IMR-90 (cell line): ENCODE measurements at regions not wholly inside any gene's neighbourhood (a gene's known extent, or its start where the extent isn't known, plus 50 kb on each side); places are given as distances from the start of the nearest gene placed in this dataset.

ENCODE experiments used
- ATAC-seq: fragments of 200-7000 bp; cut with Tn5 transposase; 2 replicates; pipeline ENCODE4 v1.9.1; 2020; ENCODE audit warnings: low read depth, mild to moderate bottlenecking, moderate library complexity
- BruUV-seq: library from RNA; stranded (reverse); fragments of 400-500 nt; replicated peaks from 2 replicates; lab custom pipeline; 2021; lab: Mats Ljungman, UMichigan
- CTCF ChIA-PET: fragments of 300-600 bp; formaldehyde crosslinking; extraction: SDS; loops from one replicate; lab custom pipeline; 2021; ENCODE audit warnings: antibody characterized with exemption; lab: Yijun Ruan, JAX
- POLR2A ChIA-PET: fragments of 300-600 bp; sonication (Branson Sonifier 250); formaldehyde crosslinking; loops from one replicate; lab custom pipeline; 2022; ENCODE audit warnings: antibody characterized with exemption; ENCODE audit not compliant: unreplicated experiment; lab: Charles Lee
- DNase-seq: peaks from one replicate; pipeline ENCODE4 v3.0.0; 2013
- H2AFZ ChIP-seq: replicated peaks from 2 replicates; pipeline ENCODE3; 2013; ENCODE audit warnings: low read length, mild to moderate bottlenecking; ENCODE audit not compliant: poor library complexity
- H2AK5ac ChIP-seq: 2 replicates; pipeline ENCODE4 v1.6.1; 2013; ENCODE audit warnings: low read depth, low read length, inconsistent platforms
- H2AK9ac ChIP-seq: replicated peaks from 2 replicates; pipeline ENCODE3; 2013; ENCODE audit warnings: mild to moderate bottlenecking, low read depth, low read length, moderate library complexity; ENCODE audit not compliant: poor library complexity
- H2BK120ac ChIP-seq: 2 replicates; pipeline ENCODE4 v1.6.1; 2013; ENCODE audit warnings: low read depth, low read length, inconsistent platforms
- H2BK15ac ChIP-seq: 3 replicates; pipeline ENCODE4 v1.6.1; 2013; ENCODE audit warnings: low read depth, low read length, inconsistent platforms
- H2BK20ac ChIP-seq: 2 replicates; pipeline ENCODE4 v1.6.1; 2013; ENCODE audit warnings: low read depth, mild to moderate bottlenecking, inconsistent platforms, low read length, moderate library complexity
- H2BK5ac ChIP-seq: 2 replicates; pipeline ENCODE4 v1.6.1; 2013; ENCODE audit warnings: mild to moderate bottlenecking, low read depth, low read length, inconsistent platforms; ENCODE audit not compliant: poor library complexity, severe bottlenecking
- H3K14ac ChIP-seq: replicated peaks from 2 replicates; pipeline ENCODE4 v1.6.1; 2013; ENCODE audit warnings: low read depth, low read length, inconsistent platforms
- H3K18ac ChIP-seq: 2 replicates; pipeline ENCODE4 v1.6.1; 2013; ENCODE audit warnings: low read depth, low read length, control low read depth
- H3K23ac ChIP-seq: 2 replicates; pipeline ENCODE4 v1.6.1; 2013; ENCODE audit warnings: low read depth, low read length, inconsistent platforms
- H3K27ac ChIP-seq: 2 replicates; pipeline ENCODE4 v1.5.1; 2013; ENCODE audit warnings: mild to moderate bottlenecking, control low read depth, low read length; ENCODE audit not compliant: insufficient read depth
- H3K27me3 ChIP-seq: 2 replicates; pipeline ENCODE4 v1.6.1; 2013; ENCODE audit warnings: low read length; ENCODE audit not compliant: control insufficient read depth, insufficient read depth
- H3K36me3 ChIP-seq: 2 replicates; pipeline ENCODE4 v1.6.1; 2013; ENCODE audit warnings: low read length, mixed read lengths; ENCODE audit not compliant: control insufficient read depth, insufficient read depth
- H3K4ac ChIP-seq: 2 replicates; pipeline ENCODE4 v1.6.1; 2013; ENCODE audit warnings: low read depth, low read length, inconsistent platforms
- H3K4me1 ChIP-seq: 2 replicates; pipeline ENCODE4 v1.6.1; 2013; ENCODE audit warnings: low read length, mixed read lengths; ENCODE audit not compliant: control insufficient read depth, insufficient read depth
- H3K4me2 ChIP-seq: 2 replicates; pipeline ENCODE4 v1.6.1; 2013; ENCODE audit warnings: low read depth, mild to moderate bottlenecking, control low read depth, low read length, moderate library complexity
- H3K4me3 ChIP-seq: 2 replicates; pipeline ENCODE4 v1.5.1; 2013; ENCODE audit warnings: low read depth, mild to moderate bottlenecking, control low read depth, low read length, moderate library complexity; ENCODE audit not compliant: insufficient read depth
- H3K56ac ChIP-seq: 2 replicates; pipeline ENCODE4 v1.6.1; 2013; ENCODE audit warnings: low read length, inconsistent platforms; ENCODE audit not compliant: insufficient read depth; ENCODE audit errors: extremely low read depth
- H3K79me1 ChIP-seq, 2 experiments: 2 replicates each; pipeline ENCODE4 v1.6.1; 2013; ENCODE audit warnings: low read length in 2 of 2, inconsistent platforms in 1 of 2, low read depth in 1 of 2
- H3K9ac ChIP-seq: 2 replicates; pipeline ENCODE4 v1.6.1; 2013; ENCODE audit warnings: low read depth, low read length, control low read depth
- H3K9me1 ChIP-seq: 2 replicates; pipeline ENCODE4 v1.6.1; 2013; ENCODE audit warnings: low read length, inconsistent platforms; ENCODE audit not compliant: insufficient read depth
- H3K9me3 ChIP-seq: 2 replicates; pipeline ENCODE4 v1.6.1; 2013; ENCODE audit warnings: low read length; ENCODE audit not compliant: control insufficient read depth, insufficient read depth
- H4K20me1 ChIP-seq: 2 replicates; pipeline ENCODE4 v1.6.1; 2013; ENCODE audit warnings: low read length, inconsistent platforms; ENCODE audit not compliant: insufficient read depth
- H4K5ac ChIP-seq: 2 replicates; pipeline ENCODE4 v1.6.1; 2013; ENCODE audit warnings: mild to moderate bottlenecking, low read depth, low read length, control low read depth
- H4K8ac ChIP-seq, 2 experiments: 2 replicates each; pipeline ENCODE4 v1.6.1; 2013; ENCODE audit warnings: low read depth in 2 of 2, low read length in 2 of 2, control low read depth in 1 of 2, inconsistent platforms in 1 of 2
- H4K91ac ChIP-seq: 2 replicates; pipeline ENCODE4 v1.6.1; 2013; ENCODE audit warnings: low read depth, low read length, inconsistent platforms; ENCODE audit not compliant: insufficient read depth
- CEBPB ChIP-seq: IDR thresholded peaks from 2 replicates; pipeline ENCODE4 v1.6.1; 2012; ENCODE audit warnings: low read depth, low read length, improper control_type of control experiment
- CHD1 ChIP-seq: IDR thresholded peaks from 2 replicates; pipeline ENCODE4 v1.6.1; 2012; ENCODE audit warnings: low read depth, low read length, improper control_type of control experiment
- ELK1 ChIP-seq: fragments of 150-350 bp; IDR thresholded peaks from 2 replicates; pipeline ENCODE4 v1.6.1; 2016; ENCODE audit warnings: low read depth, mild to moderate bottlenecking, low read length, moderate library complexity, borderline replicate concordance
- FOS ChIP-seq: fragments of 150-350 bp; IDR thresholded peaks from 2 replicates; pipeline ENCODE4 v1.6.1; 2016; ENCODE audit warnings: low read depth, low read length
- MAFK ChIP-seq: IDR thresholded peaks from 2 replicates; pipeline ENCODE4 v1.6.1; 2012; ENCODE audit warnings: low read depth, low read length, improper control_type of control experiment
- MAZ ChIP-seq: IDR thresholded peaks from 2 replicates; pipeline ENCODE4 v1.6.1; 2012; ENCODE audit warnings: low read depth, mild to moderate bottlenecking, low read length, improper control_type of control experiment, moderate library complexity, borderline replicate concordance
- MXI1 ChIP-seq: IDR thresholded peaks from 2 replicates; pipeline ENCODE4 v1.6.1; 2012; ENCODE audit warnings: low read depth, mild to moderate bottlenecking, low read length, moderate library complexity, borderline replicate concordance
- POLR2A ChIP-seq: IDR thresholded peaks from 2 replicates; pipeline ENCODE4 v1.6.1; 2012; ENCODE audit warnings: mild to moderate bottlenecking, low read depth, low read length
- RAD21 ChIP-seq: IDR thresholded peaks from 2 replicates; pipeline ENCODE4 v1.6.1; 2012; ENCODE audit warnings: low read length, improper control_type of control experiment
- WGBS, 2 experiments: methylation state at CpG; one replicate each; pipeline versions ENCODE4 v1.1.5 to v1.1.7; 2013; ENCODE audit warnings: missing lambda C conversion rate in 2 of 2; ENCODE audit not compliant: insufficient read length in 1 of 2; ENCODE audit errors: extremely low coverage in 2 of 2; 5-methylcytosine and 5-hydroxymethylcytosine counted together
- dilution Hi-C: fragments of 300-500 bp; cut with HindIII; formaldehyde crosslinking; loops from one replicate; pipeline ENCODE4 v1.14.3; 2018; ENCODE audit warnings: low sequenced_read_pairs; ENCODE audit not compliant: unreplicated experiment
- in situ Hi-C: fragments of 300-500 bp; cut with MboI; formaldehyde crosslinking; loops from 3 replicates; pipeline ENCODE4 v1.14.3; 2019; ENCODE audit warnings: low sequenced_read_pairs, inconsistent platforms, mixed read lengths
- intact Hi-C: fragments of 100-400 bp; cut with micrococcal nuclease; formaldehyde crosslinking; loops from 2 replicates; pipeline ENCODE4 v1.10.0; 2022
- TF ChIP-seq, protein P1 (sequence below): fragments of 150-350 bp; IDR thresholded peaks from 2 replicates; pipeline ENCODE4 v1.6.1; 2017; ENCODE audit warnings: mild to moderate bottlenecking, antibody characterized with exemption, low read length, low read depth
- TF ChIP-seq, protein P2 (sequence below): conservative IDR thresholded peaks from 2 replicates; pipeline ENCODE4 v1.5.1; 2012; ENCODE audit warnings: mild to moderate bottlenecking, low read depth, low read length, improper control_type of control experiment

DNA sequence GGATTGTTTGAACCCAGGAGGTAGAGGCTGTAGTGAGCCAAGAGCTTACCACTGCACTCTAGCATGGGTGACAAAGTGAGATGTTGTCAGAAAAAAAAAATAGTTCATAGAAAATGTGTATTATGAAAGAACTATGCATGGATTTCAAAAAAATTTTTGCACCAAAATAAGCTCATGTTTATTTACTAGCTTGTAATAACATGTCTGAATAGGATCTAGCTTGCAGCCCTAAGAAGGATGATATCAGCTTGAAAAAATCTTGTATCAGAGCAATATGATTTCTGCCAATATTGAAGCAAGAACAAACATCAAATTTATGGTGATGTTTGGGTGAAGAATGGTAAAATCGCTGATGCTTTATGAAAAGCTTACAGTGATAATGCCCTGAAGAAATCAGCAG, 97.0 kb upstream of the RFX8 start:
- ChIA-PET CTCF (interaction anchor here (0.6 kb wide), 1 partner anchor 566 kb away, joined by 3 read pairs; no protein-coding TSS in a partner anchor), POLR2A (no interaction called here)
- H3K27me3 ChIP-seq = peaks cover 4% of the 10 kb centered on the region
- DNase-seq (no peak), ATAC-seq (no peak)
- H2AK5ac ChIP-seq = no peak overlapping the region
- no TSS peak for BruUV-seq
- dilution Hi-C loops = no loop called here
- no peak overlapping the region for H4K91ac ChIP-seq
- intact Hi-C loops = no loop called here
- no peak overlapping the region for H2AFZ ChIP-seq
- no peak overlapping the region for H3K4me3 ChIP-seq
- no CpG with 5 or more reads among the region's 1 CpG for WGBS, 2 experiments
- H3K9me3 ChIP-seq = peaks cover 2% of the 10 kb centered on the region
- TF ChIP-seq, protein P1, sequence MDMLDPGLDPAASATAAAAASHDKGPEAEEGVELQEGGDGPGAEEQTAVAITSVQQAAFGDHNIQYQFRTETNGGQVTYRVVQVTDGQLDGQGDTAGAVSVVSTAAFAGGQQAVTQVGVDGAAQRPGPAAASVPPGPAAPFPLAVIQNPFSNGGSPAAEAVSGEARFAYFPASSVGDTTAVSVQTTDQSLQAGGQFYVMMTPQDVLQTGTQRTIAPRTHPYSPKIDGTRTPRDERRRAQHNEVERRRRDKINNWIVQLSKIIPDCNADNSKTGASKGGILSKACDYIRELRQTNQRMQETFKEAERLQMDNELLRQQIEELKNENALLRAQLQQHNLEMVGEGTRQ = no peak
- no peak for TF ChIP-seq MAZ
- TF ChIP-seq CEBPB = no peak
- TF ChIP-seq CHD1 = no peak
- TF ChIP-seq FOS = no peak
- TF ChIP-seq, protein P2, sequence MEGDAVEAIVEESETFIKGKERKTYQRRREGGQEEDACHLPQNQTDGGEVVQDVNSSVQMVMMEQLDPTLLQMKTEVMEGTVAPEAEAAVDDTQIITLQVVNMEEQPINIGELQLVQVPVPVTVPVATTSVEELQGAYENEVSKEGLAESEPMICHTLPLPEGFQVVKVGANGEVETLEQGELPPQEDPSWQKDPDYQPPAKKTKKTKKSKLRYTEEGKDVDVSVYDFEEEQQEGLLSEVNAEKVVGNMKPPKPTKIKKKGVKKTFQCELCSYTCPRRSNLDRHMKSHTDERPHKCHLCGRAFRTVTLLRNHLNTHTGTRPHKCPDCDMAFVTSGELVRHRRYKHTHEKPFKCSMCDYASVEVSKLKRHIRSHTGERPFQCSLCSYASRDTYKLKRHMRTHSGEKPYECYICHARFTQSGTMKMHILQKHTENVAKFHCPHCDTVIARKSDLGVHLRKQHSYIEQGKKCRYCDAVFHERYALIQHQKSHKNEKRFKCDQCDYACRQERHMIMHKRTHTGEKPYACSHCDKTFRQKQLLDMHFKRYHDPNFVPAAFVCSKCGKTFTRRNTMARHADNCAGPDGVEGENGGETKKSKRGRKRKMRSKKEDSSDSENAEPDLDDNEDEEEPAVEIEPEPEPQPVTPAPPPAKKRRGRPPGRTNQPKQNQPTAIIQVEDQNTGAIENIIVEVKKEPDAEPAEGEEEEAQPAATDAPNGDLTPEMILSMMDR = no peak
- TF ChIP-seq MXI1 = no peak
- TF ChIP-seq POLR2A = no peak
- TF ChIP-seq RAD21 = no peak
- no peak for TF ChIP-seq ELK1
- TF ChIP-seq MAFK = no peak
- no peak overlapping the region for H3K27ac ChIP-seq
- no peak overlapping the region for H4K5ac ChIP-seq
- no peak overlapping the region for H3K9ac ChIP-seq
- no peak overlapping the region for H3K4me2 ChIP-seq
- no peak overlapping the region for H3K18ac ChIP-seq
- H3K4me1 ChIP-seq = no peaks in the 10 kb centered on the region
- H4K20me1 ChIP-seq = no peaks in the 10 kb centered on the region
- H3K23ac ChIP-seq = no peak overlapping the region
- H2AK9ac ChIP-seq = no peak overlapping the region
- no peak overlapping the region for H3K14ac ChIP-seq
- H2BK5ac ChIP-seq = no peak overlapping the region
- H3K79me1 ChIP-seq = no peaks in the 10 kb centered on the region
- no peak overlapping the region for H2BK15ac ChIP-seq
- no peak overlapping the region for H4K8ac ChIP-seq
- no peak overlapping the region for H3K56ac ChIP-seq
- H2BK20ac ChIP-seq = no peak overlapping the region
- no peak overlapping the region for H3K4ac ChIP-seq
- in situ Hi-C loops = no loop called here
- H3K9me1 ChIP-seq = no peaks in the 10 kb centered on the region
- no peak overlapping the region for H2BK120ac ChIP-seq
- no peaks in the 10 kb centered on the region for H3K36me3 ChIP-seq
